Calu3 (cell line): ENCODE measurements at regions not wholly inside any gene's neighbourhood (a gene's known extent, or its start where the extent isn't known, plus 50 kb on each side); places are given as distances from the start of the nearest gene placed in this dataset.

Experiments
- BruUV-seq: library from RNA; stranded (reverse); fragments of 400-500 nt; replicated peaks from 2 replicates; lab custom pipeline; 2021; lab: Mats Ljungman, UMichigan
- CTCF ChIA-PET: fragments of 300-600 bp; sonication (Branson Sonifier 250); formaldehyde crosslinking; loops from one replicate; lab custom pipeline; 2022; ENCODE audit warnings: antibody characterized with exemption; lab: Charles Lee
- DNase-seq: peaks from one replicate; pipeline ENCODE4 v3.0.0; 2022
- H3K27ac Mint-ChIP-seq: one replicate; pipeline ENCODE4 v1.8.0; 2022; ENCODE audit warnings: mixed read lengths; ENCODE audit not compliant: unreplicated experiment
- H3K27me3 Mint-ChIP-seq: one replicate; pipeline ENCODE4 v1.8.0; 2022; ENCODE audit warnings: mixed read lengths; ENCODE audit not compliant: unreplicated experiment
- H3K36me3 Mint-ChIP-seq: one replicate; pipeline ENCODE4 v1.8.0; 2022; ENCODE audit warnings: mild to moderate bottlenecking, moderate library complexity, mixed read lengths; ENCODE audit not compliant: insufficient read depth, unreplicated experiment
- H3K4me1 Mint-ChIP-seq: one replicate; pipeline ENCODE4 v1.8.0; 2022; ENCODE audit warnings: mild to moderate bottlenecking, low read depth, mixed read lengths; ENCODE audit not compliant: unreplicated experiment
- H3K4me3 Mint-ChIP-seq: one replicate; pipeline ENCODE4 v1.8.0; 2022; ENCODE audit warnings: mild to moderate bottlenecking, low read depth, moderate library complexity, mixed read lengths; ENCODE audit not compliant: unreplicated experiment
- H3K9me3 Mint-ChIP-seq: one replicate; pipeline ENCODE4 v1.8.0; 2022; ENCODE audit warnings: low read depth, mixed read lengths; ENCODE audit not compliant: unreplicated experiment
- intact Hi-C: fragments of 100-400 bp; cut with micrococcal nuclease; formaldehyde crosslinking; loops from one replicate; pipeline ENCODE4 v1.10.0; 2022; ENCODE audit not compliant: unreplicated experiment
- TF ChIP-seq, protein P1 (sequence below): fragments of 200-600 bp; IDR thresholded peaks from one replicate; pipeline ENCODE4 v1.8.0; 2022; ENCODE audit warnings: antibody characterized with exemption; ENCODE audit not compliant: unreplicated experiment

DNA sequence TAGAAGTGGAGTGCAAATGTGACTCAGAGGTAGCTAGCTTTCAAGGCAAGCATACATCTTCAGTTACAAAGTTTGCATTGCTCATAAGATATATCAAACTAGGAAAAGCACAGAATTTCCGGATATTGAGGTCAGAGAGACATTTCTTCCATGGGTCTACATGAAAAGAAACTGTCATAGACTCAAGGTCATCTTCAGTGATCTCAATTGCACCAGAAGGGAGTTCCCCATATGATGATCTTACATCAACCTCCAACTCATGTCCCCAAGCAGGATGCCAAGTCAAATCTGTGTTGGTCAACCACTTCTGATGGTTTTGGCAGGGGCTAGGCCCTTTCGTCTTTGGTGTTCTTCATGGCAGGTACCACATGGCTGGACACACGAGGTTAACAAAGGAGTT lies 459.9 kb upstream of the MAF start:
- intact Hi-C loops = no loop called here
- DNase-seq = no peak
- TF ChIP-seq, protein P1, sequence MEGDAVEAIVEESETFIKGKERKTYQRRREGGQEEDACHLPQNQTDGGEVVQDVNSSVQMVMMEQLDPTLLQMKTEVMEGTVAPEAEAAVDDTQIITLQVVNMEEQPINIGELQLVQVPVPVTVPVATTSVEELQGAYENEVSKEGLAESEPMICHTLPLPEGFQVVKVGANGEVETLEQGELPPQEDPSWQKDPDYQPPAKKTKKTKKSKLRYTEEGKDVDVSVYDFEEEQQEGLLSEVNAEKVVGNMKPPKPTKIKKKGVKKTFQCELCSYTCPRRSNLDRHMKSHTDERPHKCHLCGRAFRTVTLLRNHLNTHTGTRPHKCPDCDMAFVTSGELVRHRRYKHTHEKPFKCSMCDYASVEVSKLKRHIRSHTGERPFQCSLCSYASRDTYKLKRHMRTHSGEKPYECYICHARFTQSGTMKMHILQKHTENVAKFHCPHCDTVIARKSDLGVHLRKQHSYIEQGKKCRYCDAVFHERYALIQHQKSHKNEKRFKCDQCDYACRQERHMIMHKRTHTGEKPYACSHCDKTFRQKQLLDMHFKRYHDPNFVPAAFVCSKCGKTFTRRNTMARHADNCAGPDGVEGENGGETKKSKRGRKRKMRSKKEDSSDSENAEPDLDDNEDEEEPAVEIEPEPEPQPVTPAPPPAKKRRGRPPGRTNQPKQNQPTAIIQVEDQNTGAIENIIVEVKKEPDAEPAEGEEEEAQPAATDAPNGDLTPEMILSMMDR = no peak
- CTCF ChIA-PET = interaction anchor here (0.6 kb wide), 1 partner anchor 73 kb away, joined by 7 read pairs; no protein-coding TSS in a partner anchor
- no peak overlapping the region for H3K27ac Mint-ChIP-seq
- H3K27me3 Mint-ChIP-seq = no peaks in the 10 kb centered on the region
- H3K4me1 Mint-ChIP-seq = peaks cover 3% of the 10 kb centered on the region
- H3K36me3 Mint-ChIP-seq = no peaks in the 10 kb centered on the region
- no TSS peak for BruUV-seq
- H3K4me3 Mint-ChIP-seq = no peak overlapping the region
- peaks cover 8% of the 10 kb centered on the region for H3K9me3 Mint-ChIP-seq

DNA sequence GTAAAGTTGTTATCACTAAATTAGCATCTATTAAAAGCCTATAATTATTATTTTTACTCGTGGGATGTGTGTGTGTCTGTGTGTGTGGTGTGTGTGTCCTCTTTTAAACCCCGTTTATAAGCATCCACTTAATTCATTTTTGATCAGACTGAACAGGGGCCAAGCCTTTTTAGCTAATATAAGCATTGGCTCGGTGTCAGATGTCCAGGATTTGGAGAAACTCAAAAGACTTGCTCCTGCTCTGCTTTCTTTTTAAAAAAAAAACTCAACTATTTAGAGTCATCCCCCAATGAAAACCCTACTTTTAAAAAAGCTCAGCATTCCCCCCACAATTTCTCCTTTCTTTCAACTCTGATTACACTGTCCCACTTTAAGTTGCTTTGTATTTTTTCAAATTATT lies 459.3 kb upstream of the MAF start:
- no TSS peak for BruUV-seq
- no peaks in the 10 kb centered on the region for H3K36me3 Mint-ChIP-seq
- no peak overlapping the region for H3K4me3 Mint-ChIP-seq
- no peak overlapping the region for H3K27ac Mint-ChIP-seq
- no peak for DNase-seq
- TF ChIP-seq, protein P1 = no peak
- no peaks in the 10 kb centered on the region for H3K27me3 Mint-ChIP-seq
- peaks cover 8% of the 10 kb centered on the region for H3K9me3 Mint-ChIP-seq
- CTCF ChIA-PET = interaction anchor here (0.6 kb wide), 1 partner anchor 72 kb away, joined by 7 read pairs; no protein-coding TSS in a partner anchor
- intact Hi-C loops = no loop called here
- no peaks in the 10 kb centered on the region for H3K4me1 Mint-ChIP-seq

DNA sequence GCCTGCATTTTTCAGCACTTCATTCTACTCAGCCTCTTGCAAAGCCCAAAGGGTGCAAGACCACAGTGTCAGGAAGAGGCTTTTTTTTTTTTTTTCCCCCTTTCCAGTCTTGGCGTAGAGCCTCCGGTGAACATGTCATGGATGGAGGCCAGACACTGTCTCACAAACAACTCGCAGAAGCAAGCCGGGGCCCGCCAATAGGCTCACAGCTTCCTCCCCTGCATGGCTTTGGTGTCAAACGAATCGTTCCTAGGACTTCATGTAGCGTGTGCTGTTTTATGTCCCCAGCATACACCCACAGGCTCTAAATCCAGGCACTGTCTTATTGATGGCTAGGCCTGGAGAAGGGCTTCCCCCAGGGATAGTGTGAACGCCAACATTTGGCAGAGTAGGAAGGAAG lies 457.7 kb upstream of the MAF start:
- no peaks in the 10 kb centered on the region for H3K36me3 Mint-ChIP-seq
- CTCF ChIA-PET = no interaction called here
- no peak overlapping the region for H3K27ac Mint-ChIP-seq
- no peaks in the 10 kb centered on the region for H3K27me3 Mint-ChIP-seq
- no TSS peak for BruUV-seq
- intact Hi-C loops = no loop called here
- no peak overlapping the region for H3K4me3 Mint-ChIP-seq
- H3K9me3 Mint-ChIP-seq = peaks cover 8% of the 10 kb centered on the region
- DNase-seq = no peak
- TF ChIP-seq, protein P1 = no peak
- no peaks in the 10 kb centered on the region for H3K4me1 Mint-ChIP-seq

DNA sequence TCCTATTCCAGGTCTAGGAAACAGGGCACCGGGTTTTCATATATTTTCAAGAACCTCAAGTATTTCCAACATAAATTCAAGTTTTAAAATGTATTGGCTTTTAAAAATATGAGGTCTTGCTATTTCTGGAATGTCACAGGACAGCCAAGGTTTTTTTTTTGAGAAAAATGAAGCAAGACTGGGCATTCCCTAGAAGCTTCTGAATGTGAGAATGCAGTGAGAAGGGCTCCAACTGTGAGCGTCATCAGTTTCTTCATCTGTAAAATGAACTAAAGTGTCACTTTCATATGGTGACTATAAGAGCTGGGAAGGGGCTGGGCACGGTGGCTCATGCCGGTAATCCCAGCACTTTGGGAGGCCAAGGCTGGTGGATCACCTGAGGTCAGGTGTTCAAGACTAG lies 455.8 kb upstream of the MAF start:
- Mint-ChIP-seq H3K4me1 (no peaks in the 10 kb centered on the region), H3K9me3 (peaks cover 5% of the 10 kb centered on the region), H3K4me3 (no peak overlapping the region), H3K27ac (no peak overlapping the region), H3K36me3 (no peaks in the 10 kb centered on the region), H3K27me3 (no peaks in the 10 kb centered on the region)
- BruUV-seq = no TSS peak
- CTCF ChIA-PET = no interaction called here
- TF ChIP-seq, protein P1 = no peak
- DNase-seq = no peak
- intact Hi-C loops = no loop called here
